GM12872 (cell line): ENCODE measurements at regions not wholly inside any gene's neighbourhood (a gene's known extent, or its start where the extent isn't known, plus 50 kb on each side); places are given as distances from the start of the nearest gene placed in this dataset.

ENCODE experiments used
- CTCF ChIP-seq: IDR thresholded peaks from 3 replicates; pipeline ENCODE4 v1.5.1; 2011; ENCODE audit warnings: low read depth, mild to moderate bottlenecking, low read length, moderate library complexity; ENCODE audit not compliant: insufficient read depth

- TF ChIP-seq CTCF = no peak
These were observed 164.2 kb downstream of the C1D start for GRCh38 chr2:67898595-67898994.

- no peak for TF ChIP-seq CTCF
These were observed 163.6 kb downstream of the C1D start for GRCh38 chr2:67899187-67899586.

DNA sequence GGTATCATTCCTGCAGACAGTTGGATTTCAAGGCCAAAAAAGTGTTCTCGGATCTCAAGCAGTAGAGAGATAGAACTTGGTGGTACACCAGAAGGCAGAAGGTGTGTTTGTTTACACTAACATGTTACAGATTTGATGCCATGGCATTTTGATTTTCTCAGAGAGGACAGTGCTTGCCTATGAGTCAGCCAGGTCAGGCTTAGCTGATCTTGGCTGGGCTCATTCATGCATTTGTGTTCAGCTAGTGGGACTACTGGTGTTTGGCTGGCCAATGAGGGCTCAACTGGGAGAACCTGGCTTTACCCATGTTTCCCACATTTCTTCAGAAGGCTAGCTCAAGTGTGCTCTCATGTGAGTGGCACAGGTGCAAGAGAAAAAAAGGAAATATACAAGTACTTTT lies 162.0 kb downstream of the C1D start:
- TF ChIP-seq CTCF = no peak

- no peak for TF ChIP-seq CTCF
These were observed 158.2 kb downstream of the C1D start for GRCh38 chr2:67904566-67904965.

GRCh38 chr2:67904966-67905365 lies 157.8 kb downstream of the C1D start:
- no peak for TF ChIP-seq CTCF

GRCh38 chr2:67917332-67918054 lies 145.3 kb downstream of the C1D start:
- no peak for TF ChIP-seq CTCF

DNA sequence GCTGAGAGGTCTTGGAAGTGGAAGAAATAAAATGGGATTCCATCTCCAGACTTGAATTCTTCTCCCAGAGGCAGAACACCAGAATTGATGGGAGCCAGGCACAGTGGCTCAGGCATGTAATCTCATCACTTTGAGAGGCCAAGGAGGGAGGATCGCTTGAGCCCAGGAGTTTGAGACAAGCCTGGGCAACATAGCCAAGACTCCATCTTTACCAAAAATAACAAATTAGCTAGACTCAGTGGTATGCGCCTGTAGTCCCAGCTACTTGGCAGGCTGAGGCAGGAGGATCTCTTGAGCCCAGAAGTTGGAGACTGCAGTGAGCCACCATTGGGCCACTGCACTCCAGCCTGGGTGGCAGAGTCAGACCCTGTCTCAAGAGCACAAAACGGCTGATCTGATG lies 144.3 kb downstream of the C1D start:
- no peak for TF ChIP-seq CTCF
